ENCODE measurements at regions not wholly inside any gene's neighbourhood (a gene's known extent, or its start where the extent isn't known, plus 50 kb on each side); places are given as distances from the start of the nearest gene placed in this dataset.

DNA sequence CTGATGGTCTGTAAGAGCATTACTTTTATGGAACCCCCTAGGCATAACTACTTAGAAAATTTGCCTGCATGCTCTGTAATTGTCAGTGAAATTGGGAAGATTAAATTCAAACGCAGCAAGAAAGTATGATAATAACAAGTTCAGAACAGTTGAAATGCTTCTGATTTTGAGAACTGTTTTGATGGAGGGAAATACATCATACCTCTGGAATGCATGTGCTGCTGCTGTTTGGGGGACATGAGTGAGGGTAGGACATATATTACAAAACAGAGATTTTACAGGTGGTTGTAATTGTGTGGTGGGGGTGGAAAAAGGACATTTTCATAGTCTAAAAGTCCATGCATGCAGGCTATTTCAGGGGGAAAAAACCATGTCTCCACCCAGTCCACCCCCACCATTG lies 135.0 kb upstream of the DPH6 start:
- Mint-ChIP-seq H3K27ac (peak overlapping the region; percentile 77), H3K36me3 (no peaks in the 10 kb centered on the region), H3K9me3 (no peaks in the 10 kb centered on the region), H3K27me3 (ENCODE audit: low read depth) (no peaks in the 10 kb centered on the region), H3K4me3 (no peak overlapping the region), H3K4me1 (peaks cover 63% of the 10 kb centered on the region)
- no peak for DNase-seq (ENCODE audit: low spot score in 2 of 2, unreplicated experiment in 2 of 2)
- TF ChIP-seq CTCF (IDR thresholded peaks at IDR 0.05; ENCODE audit: unreplicated experiment), result no peak

DNA sequence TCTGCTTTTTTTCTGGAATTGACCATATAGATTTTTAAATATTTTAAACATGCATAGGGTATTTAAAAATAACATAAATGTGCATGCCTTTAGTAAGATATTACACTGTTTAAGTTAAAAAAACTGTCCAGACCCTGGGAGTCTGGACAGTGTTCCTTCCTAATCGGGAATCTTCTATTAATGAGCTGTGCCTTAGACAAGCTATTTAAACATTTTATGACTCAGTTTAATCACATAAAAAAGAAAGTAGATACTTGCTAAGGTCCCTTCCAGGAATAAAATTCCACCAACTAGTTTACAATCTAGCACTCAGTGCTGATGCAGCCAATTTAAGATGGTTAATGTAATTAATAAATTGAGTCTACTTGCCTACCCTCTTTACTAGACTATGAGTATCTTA lies 140.4 kb upstream of the DPH6 start:
- peaks cover 2% of the 10 kb centered on the region for H3K9me3 Mint-ChIP-seq
- peak overlapping the region; percentile 62 for H3K27ac Mint-ChIP-seq
- no peak overlapping the region for H3K4me3 Mint-ChIP-seq
- no peaks in the 10 kb centered on the region for H3K27me3 Mint-ChIP-seq (ENCODE audit: low read depth)
- no peak for DNase-seq (ENCODE audit: low spot score in 2 of 2, unreplicated experiment in 2 of 2)
- no peaks in the 10 kb centered on the region for H3K36me3 Mint-ChIP-seq
- peaks cover 63% of the 10 kb centered on the region for H3K4me1 Mint-ChIP-seq
- no peak for TF ChIP-seq CTCF (IDR thresholded peaks at IDR 0.05; ENCODE audit: unreplicated experiment)

DNA sequence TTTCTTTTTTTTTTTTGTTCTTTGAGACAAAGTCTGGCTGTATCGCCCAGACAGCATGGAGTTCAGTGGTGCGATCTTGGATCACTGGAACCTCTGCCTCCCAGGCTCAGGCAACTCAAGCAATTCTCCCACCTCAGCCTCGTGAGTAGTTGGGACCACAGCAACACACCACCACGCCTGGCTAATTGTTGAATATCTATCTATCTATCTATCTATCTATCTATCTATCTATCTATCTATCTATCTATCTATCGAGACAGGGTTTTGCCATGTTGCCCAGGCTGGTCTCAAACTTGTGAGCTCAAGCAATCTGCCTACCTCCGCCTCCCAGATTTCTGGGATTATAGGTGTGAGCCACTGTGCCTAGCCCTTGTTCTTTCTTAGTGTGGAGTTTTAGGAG lies 143.3 kb upstream of the DPH6 start:
- H3K36me3 Mint-ChIP-seq, result no peaks in the 10 kb centered on the region
- no peaks in the 10 kb centered on the region for H3K27me3 Mint-ChIP-seq (ENCODE audit: low read depth)
- H3K4me1 Mint-ChIP-seq, result peaks cover 69% of the 10 kb centered on the region
- no peak for DNase-seq (ENCODE audit: low spot score in 2 of 2, unreplicated experiment in 2 of 2)
- H3K4me3 Mint-ChIP-seq, result no peak overlapping the region
- H3K27ac Mint-ChIP-seq, result no peak overlapping the region
- no peak for TF ChIP-seq CTCF (IDR thresholded peaks at IDR 0.05; ENCODE audit: unreplicated experiment)
- H3K9me3 Mint-ChIP-seq, result peaks cover 2% of the 10 kb centered on the region

GRCh38 chr15:35690089-35690488 lies 144.1 kb upstream of the DPH6 start:
- H3K36me3 Mint-ChIP-seq, result no peaks in the 10 kb centered on the region
- H3K4me3 Mint-ChIP-seq, result no peak overlapping the region
- no peak for DNase-seq (ENCODE audit: low spot score in 2 of 2, unreplicated experiment in 2 of 2)
- no peaks in the 10 kb centered on the region for H3K27me3 Mint-ChIP-seq (ENCODE audit: low read depth)
- H3K27ac Mint-ChIP-seq, result peak overlapping the region; percentile 95
- H3K4me1 Mint-ChIP-seq, result peaks cover 69% of the 10 kb centered on the region
- no peak for TF ChIP-seq CTCF (IDR thresholded peaks at IDR 0.05; ENCODE audit: unreplicated experiment)
- H3K9me3 Mint-ChIP-seq, result peaks cover 2% of the 10 kb centered on the region

DNA sequence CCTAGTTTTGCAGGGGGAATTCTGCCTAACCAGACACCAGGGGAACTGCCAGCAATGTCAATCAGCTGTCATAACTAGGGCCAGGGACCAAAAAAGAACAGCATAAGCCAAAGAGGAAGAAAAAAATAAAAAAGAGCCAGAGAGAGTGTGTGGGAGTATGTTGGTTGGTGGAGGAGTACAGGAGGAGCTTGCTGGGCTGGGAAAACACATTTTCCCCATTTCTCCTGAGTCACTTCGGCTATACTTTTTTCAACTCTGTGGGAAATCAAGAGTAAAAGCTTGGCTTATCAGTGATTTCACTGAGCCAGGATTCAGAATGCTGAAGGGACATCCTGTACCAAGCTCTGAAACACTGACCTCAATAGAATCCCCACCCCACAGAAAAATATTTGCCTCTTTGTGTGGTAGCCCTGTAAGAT lies 144.7 kb upstream of the DPH6 start:
- TF ChIP-seq CTCF (IDR thresholded peaks at IDR 0.05; ENCODE audit: unreplicated experiment), result no peak
- Mint-ChIP-seq H3K4me1 (peaks cover 65% of the 10 kb centered on the region), H3K36me3 (no peaks in the 10 kb centered on the region), H3K27ac (peak overlapping the region; percentile 95), H3K9me3 (peaks cover 2% of the 10 kb centered on the region), H3K4me3 (no peak overlapping the region), H3K27me3 (ENCODE audit: low read depth) (no peaks in the 10 kb centered on the region)
- DNase-seq (ENCODE audit: low spot score in 2 of 2, unreplicated experiment in 2 of 2), result no peak

DNA sequence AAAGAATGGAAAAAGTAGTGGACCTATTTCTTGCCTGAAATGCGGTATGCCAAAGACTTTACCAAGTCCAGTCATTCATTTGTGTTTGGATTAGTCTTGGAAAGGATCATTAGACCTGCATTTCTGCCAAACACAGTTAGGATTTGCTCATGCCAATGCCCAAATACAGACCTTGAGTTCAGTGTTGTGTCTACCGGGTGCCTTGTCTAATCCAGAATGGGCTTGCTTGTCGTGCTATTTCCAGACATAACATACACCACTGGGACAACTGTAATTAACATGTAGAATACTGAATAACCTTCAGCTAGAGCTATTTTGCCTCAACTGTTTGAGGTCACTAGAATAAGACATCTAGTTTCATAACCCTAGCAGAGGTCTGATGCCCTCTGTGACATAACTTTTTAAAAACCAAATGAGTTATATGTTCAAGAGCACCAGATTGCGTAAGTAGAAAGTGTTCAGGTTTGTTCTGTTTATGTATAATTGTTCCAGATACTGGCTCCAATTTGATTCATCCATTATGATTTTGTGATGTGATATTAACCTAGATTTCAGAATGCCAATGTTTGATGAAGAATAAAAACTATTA lies 145.3 kb upstream of the DPH6 start:
- Mint-ChIP-seq H3K27ac (peak overlapping the region; percentile 95), H3K9me3 (peaks cover 2% of the 10 kb centered on the region), H3K27me3 (ENCODE audit: low read depth) (no peaks in the 10 kb centered on the region), H3K36me3 (no peaks in the 10 kb centered on the region), H3K4me1 (peaks cover 64% of the 10 kb centered on the region), H3K4me3 (no peak overlapping the region)
- TF ChIP-seq CTCF (IDR thresholded peaks at IDR 0.05; ENCODE audit: unreplicated experiment), result no peak
- DNase-seq (ENCODE audit: low spot score in 2 of 2, unreplicated experiment in 2 of 2), result no peak

Measured in mesothelial cell of epicardium (in vitro differentiated cells).